ENCODE measurements at regions not wholly inside any gene's neighbourhood (a gene's known extent, or its start where the extent isn't known, plus 50 kb on each side); places are given as distances from the start of the nearest gene placed in this dataset.

DNA sequence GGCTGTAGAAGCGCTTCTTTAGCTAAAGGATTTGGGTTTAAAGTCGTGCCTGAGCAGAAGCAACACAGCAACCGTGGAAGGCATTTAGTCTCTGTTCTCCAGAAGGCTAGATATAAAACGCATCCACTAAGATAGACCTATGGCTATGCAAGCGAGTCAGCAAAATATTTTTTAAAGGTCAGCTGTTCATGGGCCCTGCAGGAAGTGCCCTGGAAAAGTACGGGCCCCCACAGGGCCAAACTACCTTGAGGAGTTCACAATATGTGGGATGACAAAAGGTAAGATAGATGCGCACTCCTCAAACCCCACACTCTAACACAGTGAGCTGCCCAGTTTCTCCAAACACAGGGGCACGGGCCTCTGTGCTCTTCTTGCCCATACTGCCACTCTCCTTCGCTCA, 261.6 kb downstream of the VPS13C start:
- DNase-seq (ENCODE audit: low read depth, low spot score): no peak

DNA sequence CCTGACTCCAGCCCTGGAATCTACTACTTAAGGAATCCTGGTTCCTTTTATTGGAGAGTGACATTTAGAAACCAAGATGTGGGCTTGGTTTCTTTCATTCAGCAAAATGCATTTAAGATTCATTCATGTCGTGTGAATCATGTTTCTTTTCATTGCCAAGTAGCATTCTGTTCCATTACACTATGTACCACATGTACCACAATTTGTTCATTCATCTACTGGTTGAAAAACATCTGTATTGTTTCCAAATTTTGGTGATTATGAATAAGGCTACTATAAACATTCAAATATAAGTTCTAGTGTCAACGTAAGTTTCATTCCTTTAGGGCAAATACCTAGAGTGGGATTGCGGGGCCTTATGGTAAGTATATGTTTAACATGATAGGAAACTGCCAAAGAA, 264.2 kb downstream of the VPS13C start:
- DNase-seq (ENCODE audit: low read depth, low spot score): no peak

DNA sequence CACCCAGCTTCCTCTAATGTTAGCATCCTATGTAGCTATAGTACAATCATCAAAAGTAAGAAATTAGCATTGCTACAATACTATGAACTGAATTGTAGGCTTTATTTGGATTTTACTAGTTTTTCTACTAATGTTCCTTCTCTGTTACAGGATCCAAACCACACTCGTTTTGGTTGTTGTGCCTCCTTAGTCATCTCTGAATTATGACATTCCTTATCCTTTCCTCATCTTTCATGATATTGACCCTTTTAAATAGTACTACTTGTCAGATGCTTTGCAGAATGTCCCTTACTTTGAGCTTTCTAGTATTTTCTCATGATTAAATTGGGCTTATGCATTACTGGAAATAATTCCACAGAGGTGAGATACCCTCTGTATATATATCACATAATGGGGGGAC, 265.4 kb downstream of the VPS13C start:
- no peak for DNase-seq (ENCODE audit: low read depth, low spot score)

DNA sequence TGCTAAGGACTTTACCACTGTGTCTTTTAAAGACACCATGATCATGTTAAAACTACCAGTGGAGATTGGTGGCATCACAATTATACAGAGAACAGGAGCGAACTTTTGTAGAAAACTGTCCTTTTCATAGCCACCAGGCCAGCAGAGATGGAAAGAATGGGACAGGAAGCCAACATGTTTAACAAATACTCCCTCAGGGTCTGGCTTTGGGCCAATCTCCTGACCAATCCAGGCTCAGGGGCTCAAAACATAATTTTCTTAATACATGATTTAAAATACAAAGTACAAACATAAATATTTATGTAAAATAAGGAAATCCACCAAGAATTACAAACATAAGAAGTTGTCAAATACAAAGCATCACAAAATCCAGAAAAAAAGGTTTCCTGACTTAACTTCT, 266.0 kb downstream of the VPS13C start:
- DNase-seq (ENCODE audit: low read depth, low spot score): no peak

DNA sequence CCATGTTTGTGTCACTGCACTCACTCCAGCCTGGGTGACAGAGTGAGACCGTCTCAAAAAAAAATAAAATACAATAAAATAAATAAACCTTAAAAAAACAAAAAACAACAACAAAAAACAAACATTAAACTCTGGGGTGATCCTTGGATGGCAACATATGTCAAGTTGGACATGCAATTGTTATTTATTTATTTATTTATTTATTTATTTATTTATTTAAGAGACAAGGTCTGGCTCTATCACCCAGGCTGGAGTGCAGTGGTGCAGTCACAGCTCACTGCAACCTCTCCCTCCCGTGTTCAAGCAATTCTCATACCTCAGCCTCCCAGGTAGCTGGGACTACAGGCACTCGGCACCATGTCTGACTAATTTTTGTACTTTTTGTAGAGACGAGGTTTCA, 275.5 kb downstream of the VPS13C start:
- no peak for DNase-seq (ENCODE audit: low read depth, low spot score)

DNA sequence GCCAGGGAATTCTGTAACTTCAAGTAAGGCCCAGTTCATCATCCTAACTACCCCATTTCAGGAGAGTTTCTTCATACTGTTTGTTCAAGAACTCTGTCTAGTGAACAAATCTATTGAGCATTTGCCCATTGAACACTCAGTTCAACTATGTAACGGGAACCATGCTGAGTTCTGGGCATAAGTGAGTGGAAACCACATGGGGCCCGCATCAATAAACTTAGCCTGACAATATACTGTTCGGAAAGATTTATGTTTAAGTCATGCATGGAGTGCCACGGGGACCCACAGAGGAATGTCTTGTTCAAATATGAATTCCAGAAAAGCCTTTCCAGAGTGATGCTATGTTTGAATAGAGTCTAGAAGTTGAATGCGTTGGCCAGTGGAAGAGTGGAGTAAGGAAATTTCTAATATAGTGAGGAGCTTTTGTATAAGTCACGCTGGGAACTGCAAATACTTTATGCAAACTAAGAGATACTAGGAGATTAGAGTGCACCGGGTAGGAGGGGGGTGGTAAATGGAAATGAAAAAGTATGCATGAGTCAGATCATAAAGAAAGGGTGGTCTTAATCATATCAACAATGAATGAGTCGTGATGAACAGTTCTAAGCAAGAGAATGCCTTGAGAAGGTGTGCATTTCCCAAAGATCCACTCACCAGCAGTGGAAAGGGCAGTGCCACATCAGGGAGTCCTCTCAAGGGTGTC, 279.8 kb downstream of the VPS13C start:
- no peak for DNase-seq (ENCODE audit: low read depth, low spot score)

DNA sequence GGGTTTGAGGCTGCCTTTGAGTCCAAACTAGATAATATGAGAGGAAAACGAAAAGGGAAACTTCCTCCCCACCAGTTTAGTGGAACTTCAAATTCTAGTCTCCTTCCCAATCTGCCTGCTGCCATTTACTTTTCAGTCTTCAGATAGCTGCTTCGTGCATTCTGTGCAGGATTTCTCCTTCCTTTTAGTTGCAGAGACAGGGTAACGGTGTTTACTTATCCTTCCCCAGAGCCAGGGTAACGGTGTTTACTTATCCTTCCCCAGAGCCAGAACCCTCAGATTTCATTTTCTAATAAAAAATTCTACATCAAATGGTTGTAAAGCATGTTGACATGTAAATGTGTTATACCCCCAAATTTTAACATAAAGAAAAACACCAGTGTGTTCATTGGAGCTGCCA, 282.6 kb downstream of the VPS13C start:
- DNase-seq (ENCODE audit: low read depth, low spot score): no peak

DNA sequence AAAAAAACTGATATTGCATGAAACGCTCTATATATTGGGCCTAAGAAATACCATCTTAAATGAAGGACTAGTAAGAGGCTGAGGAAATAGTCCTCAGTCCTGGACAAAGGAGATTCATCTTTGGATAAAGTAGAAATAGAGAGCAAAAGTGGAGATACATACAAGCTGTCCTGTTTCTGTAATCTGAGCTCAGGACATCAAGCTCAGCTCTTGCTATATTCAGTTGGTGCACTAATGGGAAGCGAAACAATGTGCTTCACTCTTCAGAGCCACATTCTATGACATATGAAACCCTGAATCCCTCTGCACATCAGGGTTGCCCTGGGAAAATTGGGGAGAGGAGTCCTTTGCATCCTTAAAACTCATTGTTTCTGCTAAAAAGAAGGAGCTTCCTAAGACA, 290.7 kb downstream of the VPS13C start:
- no peak for DNase-seq (ENCODE audit: low read depth, low spot score)

DNA sequence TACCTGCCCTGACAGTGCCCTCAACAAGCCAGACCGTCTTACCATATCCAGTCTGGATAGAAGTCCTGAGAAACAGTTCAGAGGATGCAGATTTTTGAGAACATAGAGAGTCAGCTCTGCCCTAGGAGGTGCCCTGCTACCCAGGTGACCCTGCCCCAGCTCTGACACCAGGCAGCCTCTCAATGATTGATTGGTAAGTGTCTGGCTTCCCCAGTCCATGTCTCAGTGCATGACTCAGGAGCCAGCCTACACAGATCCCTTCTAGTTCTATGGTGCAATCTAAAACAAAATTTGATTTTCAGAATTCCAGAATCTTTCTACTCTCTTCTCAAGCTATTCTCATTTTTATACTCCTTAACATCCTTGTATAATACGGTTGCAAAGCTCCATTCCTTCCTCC, 292.1 kb downstream of the VPS13C start:
- DNase-seq (ENCODE audit: low read depth, low spot score): no peak

DNA sequence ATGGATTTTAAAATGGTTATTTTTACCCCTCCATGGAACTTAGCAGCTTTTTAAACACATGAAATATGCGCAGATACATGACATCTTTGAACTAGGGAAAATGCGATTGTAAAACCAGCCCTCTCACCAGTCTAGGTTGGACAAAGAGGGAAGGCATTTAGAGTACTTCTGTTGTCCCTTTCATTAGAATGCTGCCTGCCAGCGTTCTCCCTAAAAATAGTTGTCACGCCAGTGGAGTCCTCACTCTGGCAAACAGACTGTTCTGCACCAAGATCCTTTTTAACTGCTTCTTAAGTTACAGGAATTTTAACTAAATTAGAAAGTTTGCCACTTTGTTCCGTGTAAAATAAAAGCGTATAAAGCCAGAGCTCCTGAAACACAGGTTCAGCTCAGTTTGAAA, 295.3 kb downstream of the VPS13C start:
- no peak for DNase-seq (ENCODE audit: low read depth, low spot score)

DNA sequence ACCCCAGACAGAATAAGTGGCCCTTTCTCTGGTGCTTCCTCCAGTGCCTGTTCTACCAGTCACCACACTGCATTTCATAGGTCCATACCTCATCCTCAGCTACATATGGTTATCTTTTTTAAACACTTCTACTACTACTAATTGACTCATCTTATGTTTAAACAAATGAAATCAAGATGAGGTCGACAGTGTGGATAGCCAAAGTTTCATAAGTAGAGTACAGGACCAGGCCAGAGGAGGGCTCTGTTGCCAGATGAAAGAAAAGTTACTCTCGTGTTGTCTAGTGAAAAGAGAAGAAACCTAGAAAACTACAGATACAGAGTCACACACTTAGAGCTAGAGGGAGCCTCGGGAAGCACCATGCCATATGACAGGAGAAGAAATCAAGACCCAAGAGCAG, 296.1 kb downstream of the VPS13C start:
- no peak for DNase-seq (ENCODE audit: low read depth, low spot score)

DNA sequence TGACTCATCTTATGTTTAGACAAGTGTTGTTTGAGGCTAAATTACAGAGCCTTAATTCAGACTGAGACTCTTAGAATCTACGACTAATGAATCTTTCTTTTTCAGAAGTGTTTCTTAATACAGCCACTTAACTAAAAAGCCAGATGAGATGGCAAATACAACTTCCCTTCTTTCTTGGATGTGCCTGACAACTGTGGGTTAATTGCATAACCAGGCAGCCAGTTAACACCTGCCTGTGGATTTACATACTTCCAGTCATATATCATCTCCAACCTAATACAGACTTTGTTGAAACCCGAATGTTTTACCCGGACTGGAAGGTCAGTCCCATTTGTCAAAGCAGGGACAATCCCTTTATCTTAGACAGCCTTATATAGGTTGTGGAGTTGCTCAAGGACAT, 297.6 kb downstream of the VPS13C start:
- DNase-seq (ENCODE audit: low read depth, low spot score): no peak

DNA sequence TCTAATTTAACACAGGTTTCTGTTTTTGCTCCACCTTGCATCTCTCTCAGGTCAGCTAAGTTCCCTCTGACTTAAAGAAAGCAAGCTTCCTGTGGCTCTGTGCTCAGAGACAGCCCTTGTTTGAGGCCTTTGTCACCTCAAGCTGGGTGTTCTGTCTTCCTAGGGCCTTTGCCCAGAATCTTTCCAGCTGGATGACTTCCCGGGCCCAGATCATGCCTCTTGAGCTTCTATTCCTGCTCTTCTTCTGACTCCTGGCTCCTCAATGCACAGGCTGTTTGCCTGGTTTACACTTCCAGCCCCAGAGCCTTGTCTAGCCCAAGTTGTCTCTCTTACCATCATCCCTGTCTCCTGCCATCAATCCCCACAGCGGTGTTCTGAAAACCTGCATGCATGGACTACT, 300.6 kb downstream of the VPS13C start:
- no peak for DNase-seq (ENCODE audit: low read depth, low spot score)

DNA sequence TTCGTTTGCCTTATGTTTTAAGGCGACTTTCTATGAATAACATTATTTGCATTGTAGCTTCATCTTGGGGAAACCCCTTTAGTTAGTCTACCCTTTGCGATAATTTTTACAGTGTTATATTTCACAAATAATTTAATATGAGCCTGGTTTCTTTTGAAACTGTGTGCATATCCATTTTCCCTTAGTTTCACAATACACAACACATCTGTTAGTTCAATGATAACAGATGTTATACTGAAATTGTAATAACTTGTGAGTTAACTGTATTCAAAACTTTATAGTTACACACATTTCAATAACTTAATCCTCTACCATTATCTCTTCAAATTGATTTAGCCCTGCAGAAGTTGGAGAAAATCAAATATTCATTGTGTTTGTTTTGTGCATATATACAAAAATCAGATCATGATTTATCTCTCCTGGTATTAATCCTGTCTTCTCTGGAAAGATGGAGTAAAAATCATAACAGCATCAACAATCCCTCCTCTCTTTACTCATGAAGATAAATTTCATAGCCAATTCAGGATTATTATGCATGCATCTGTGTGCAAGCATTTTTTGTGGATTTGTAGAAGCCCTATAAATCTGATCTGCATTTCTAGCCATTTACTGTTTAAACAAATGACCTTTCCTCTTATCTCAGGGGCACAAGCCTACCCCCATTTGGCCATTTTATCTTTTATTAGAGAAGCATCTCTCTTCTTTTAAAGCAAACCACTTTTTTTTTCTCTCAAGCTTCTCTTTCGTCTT, 304.0 kb downstream of the VPS13C start:
- no peak for DNase-seq (ENCODE audit: low read depth, low spot score)

DNA sequence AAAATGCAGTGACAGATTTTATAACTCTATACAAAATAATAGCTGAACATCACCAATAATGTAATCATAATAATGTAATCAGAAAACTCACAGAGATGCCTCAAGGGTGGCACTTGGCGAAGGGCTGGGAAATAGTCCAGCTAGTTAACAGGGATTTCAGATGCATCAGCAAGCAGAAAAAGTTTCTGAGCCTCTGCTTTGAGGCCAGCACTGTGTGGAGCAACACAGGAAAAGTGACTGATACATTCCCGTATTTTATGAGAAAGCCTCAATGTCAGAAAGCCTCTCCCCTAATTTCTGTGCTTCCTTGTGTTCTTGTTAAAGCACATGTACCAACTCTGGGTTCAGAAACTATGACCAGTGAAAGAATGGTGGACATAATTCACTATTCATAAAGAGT, 304.8 kb downstream of the VPS13C start:
- DNase-seq (ENCODE audit: low read depth, low spot score): no peak

DNA sequence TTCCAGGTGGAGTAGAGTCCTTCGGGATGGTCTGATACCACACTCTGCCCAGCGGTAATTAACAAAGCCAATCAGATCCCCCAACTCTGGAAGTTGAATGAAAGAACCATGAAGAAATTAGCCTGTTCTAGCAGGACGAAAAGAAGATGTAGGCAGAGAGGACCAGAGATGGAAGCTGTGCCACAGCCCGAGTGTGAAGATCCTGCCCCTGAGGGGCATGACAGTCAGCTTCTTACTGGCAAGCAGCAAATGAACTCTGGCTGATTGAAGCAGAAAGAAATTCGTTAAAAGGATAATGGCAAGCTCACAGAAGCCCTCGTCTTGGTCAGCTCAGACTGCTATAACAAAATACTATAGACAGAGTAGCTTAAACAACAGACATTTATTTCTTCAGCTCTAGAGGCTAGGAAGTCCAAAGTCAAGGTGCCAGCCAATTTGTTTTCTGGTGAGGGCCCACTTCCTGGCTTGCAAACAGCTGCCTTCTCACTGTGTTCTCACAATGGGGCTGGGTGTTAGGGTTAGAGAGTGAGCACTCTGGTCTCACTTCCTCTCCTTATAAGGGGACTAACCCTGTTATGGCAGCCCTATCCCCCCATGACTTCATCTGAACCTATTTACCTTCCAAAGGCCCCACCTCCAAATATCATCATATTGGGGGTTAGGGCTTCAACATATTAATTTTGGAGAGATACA, 307.1 kb downstream of the VPS13C start:
- no peak for DNase-seq (ENCODE audit: low read depth, low spot score)

DNA sequence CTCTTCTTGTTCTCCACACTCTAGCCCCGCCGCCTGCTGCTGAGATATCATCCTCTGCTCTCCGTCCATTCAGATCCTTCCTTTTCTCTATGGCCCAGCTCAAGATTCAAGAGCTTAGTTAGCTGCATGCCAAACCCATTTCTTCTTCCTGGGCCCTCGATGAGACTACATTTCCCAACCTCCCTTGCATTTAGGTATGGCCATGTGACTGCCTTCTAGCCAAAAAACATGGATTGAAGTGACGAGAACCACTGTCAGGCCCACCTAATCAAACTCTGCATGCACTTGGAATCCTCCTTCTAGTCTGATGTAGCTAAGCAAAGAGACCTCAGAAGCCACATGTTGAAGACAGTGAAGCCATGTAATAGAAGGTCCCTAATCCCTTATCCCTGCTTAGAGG, 308.2 kb downstream of the VPS13C start:
- no peak for DNase-seq (ENCODE audit: low read depth, low spot score)

DNA sequence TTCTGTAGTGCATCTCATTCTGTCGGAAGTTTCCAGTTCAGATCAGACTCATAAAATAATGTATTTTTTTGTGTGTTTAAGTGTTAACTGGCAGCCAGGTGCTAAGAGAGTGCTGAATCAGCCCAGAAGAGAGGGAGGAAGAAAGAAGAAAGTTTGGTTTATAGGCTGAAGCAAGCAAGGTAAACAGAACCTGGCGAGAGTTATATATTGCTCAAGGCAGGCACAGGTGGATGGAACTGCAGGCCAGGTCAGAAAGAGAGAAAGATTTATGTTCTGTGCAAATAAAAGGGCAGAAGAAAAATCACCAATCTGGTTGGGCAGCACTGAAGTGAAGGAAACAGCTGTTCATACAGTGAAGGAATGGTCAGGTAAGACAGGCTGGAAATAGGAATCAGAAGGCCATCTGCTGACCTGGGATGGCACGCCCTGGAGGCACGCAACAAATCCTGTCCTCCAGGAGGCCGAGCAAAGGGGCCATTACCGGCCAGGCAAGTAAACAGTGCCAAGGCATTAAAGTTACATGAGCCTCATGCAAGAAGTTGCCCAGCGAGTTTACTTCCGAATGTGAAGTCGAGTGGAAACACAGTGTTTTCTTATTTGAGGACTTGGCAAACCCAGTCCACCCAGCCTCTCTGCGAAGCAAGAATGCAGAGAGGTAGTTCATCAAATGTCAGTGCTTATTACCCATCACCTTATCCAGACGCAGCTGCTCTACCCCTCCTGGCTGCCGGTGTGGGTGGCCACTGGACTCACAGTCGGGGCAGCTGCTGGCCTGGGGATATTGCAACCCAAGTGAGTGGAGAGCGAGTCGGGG, 309.8 kb downstream of the VPS13C start:
- DNase-seq (ENCODE audit: low read depth, low spot score): no peak

DNA sequence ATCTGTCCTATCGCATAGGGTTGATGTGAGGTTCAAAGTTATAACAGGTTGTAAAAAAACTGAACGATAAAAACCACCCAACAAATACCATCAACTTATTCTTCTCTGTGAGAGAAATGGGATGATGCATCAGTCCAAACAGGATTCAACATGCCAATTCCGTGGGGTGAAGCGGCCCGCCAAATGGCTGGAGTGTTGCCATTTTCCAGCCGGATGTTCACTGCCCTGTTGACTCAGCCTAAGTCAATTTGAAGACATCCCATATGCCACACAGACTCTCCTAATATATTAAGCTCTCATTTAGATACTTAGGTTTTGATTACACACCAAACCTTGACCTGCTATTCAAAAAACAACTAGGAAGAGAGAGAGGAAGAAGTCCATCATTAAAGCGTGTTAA, 311.1 kb downstream of the VPS13C start:
- DNase-seq (ENCODE audit: low read depth, low spot score): no peak

DNA sequence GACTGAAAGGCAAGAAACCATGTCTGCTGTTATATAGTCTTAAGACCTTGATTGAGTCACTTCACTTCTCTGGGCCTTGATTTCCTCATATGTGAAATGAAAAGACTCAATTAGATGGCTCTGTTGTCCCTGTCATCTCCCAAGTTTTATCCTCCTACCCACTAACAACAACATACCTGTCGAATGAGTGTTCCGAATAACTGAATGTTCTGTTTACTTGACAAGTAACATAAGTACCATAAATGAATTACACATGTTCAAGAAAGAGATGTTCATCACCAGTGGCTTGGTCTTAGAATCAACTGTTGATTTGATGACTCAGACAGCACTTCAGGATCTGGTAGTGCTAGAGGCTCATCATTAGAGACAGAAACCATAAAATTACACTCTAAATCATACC, 311.7 kb downstream of the VPS13C start:
- DNase-seq (ENCODE audit: low read depth, low spot score): no peak

DNA sequence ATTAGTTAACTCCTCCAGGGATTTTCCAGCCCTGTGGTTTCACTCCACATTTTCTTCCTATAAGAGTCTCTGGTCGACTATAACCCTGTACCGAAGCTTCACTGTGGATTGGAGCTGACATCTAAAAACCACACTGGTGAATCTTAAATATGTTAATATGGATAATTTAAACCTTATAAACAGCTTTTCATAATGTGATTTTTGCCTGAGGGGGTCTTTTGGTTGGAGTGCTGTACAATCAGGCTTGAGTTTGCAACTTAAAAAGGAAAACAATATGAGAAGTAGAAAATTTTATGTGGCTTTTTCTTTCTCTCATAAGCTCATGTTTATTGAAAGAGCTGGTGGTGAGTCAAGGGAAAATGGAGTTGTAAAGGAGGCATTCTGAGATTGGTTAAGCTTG, 313.7 kb downstream of the VPS13C start:
- DNase-seq (ENCODE audit: low read depth, low spot score): no peak

DNA sequence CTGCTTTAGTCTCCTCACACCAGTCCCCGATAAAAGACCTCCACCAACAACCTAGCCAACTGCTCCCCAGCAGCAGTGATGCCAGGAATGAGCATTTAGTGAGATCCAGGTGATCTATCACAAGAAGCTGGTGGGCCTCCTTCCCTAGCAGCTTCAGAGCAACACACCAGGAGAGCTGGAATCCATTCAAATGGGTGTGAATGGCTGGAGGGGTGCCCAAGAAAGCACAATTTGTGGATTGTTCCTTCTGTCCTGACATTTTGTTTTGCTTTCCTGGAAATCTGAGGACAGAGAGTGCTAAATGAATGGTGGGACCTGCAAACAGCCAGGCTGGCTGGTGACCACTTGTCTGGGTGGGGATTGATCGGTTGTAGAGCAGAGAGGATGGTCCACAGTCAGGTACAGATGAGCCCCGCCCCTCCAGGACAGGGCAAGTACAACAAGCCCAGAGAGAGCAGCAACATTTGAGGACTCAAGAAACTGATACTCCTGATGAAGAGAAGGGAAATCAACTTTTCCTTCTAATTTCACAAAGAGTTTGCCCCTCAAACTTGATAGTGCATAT, 316.8 kb downstream of the VPS13C start:
- DNase-seq (ENCODE audit: low read depth, low spot score): no peak
